Astrocyte (in vitro differentiated cells and primary cell): ENCODE measurements at regions not wholly inside any gene's neighbourhood (a gene's known extent, or its start where the extent isn't known, plus 50 kb on each side); places are given as distances from the start of the nearest gene placed in this dataset.
A peak's percentile ranks its signal among the peaks of the same experiment; 100 is the strongest.

Experiments used
- DNase-seq: peaks from one replicate; pipeline ENCODE4 v3.0.0-alpha.2; 2010; ENCODE audit warnings: low read depth
- FAIRE-seq: peaks from 2 replicates; lab custom pipeline; 2011; peaks lifted over from hg19 to GRCh38; lab: Jason Lieb, UNC
- H2AFZ ChIP-seq: 2 replicates; pipeline ENCODE4 v1.6.0; 2012; ENCODE audit warnings: low read depth, low read length, inconsistent platforms
- H3K27ac ChIP-seq: 2 replicates; pipeline ENCODE4 v1.5.1; 2011; ENCODE audit warnings: low read depth, low read length, inconsistent platforms
- H3K27me3 ChIP-seq: 2 replicates; pipeline ENCODE4 v1.6.0; 2011; ENCODE audit warnings: low read length, inconsistent platforms; ENCODE audit not compliant: insufficient read depth
- H3K36me3 ChIP-seq: 2 replicates; pipeline ENCODE4 v1.5.1; 2011; ENCODE audit warnings: low read length, inconsistent platforms; ENCODE audit not compliant: insufficient read depth
- H3K4me1 ChIP-seq: 2 replicates; pipeline ENCODE4 v1.5.1; 2011; ENCODE audit warnings: low read length, inconsistent platforms; ENCODE audit not compliant: insufficient read depth
- H3K4me2 ChIP-seq: 2 replicates; pipeline ENCODE4 v1.6.0; 2012; ENCODE audit warnings: low read length, inconsistent platforms
- H3K4me3 ChIP-seq: 2 replicates; pipeline ENCODE4 v1.5.1; 2011; ENCODE audit warnings: low read depth, mild to moderate bottlenecking, low read length, inconsistent platforms; ENCODE audit not compliant: insufficient read depth
- H3K79me2 ChIP-seq: 2 replicates; pipeline ENCODE4 v1.6.0; 2012; ENCODE audit warnings: mild to moderate bottlenecking, low read length, inconsistent platforms; ENCODE audit not compliant: insufficient read depth
- H3K9ac ChIP-seq: 2 replicates; pipeline ENCODE4 v1.6.0; 2012; ENCODE audit warnings: mild to moderate bottlenecking, low read length, inconsistent platforms
- H3K9me3 ChIP-seq: 2 replicates; pipeline ENCODE4 v1.5.1; 2012; ENCODE audit warnings: low read depth, mild to moderate bottlenecking, low read length, inconsistent platforms; ENCODE audit not compliant: insufficient read depth
- H4K20me1 ChIP-seq: 2 replicates; pipeline ENCODE4 v1.6.0; 2012; ENCODE audit warnings: low read length, inconsistent platforms; ENCODE audit not compliant: insufficient read depth
- H3K27ac Mint-ChIP-seq: one replicate; pipeline ENCODE4 v1.8.0; 2021; ENCODE audit warnings: mild to moderate bottlenecking, mixed read lengths; ENCODE audit not compliant: unreplicated experiment
- H3K27me3 Mint-ChIP-seq: one replicate; pipeline ENCODE4 v1.8.0; 2021; ENCODE audit warnings: low read depth, mixed read lengths; ENCODE audit not compliant: unreplicated experiment
- H3K36me3 Mint-ChIP-seq: one replicate; pipeline ENCODE4 v1.8.0; 2021; ENCODE audit warnings: low read depth, mixed read lengths; ENCODE audit not compliant: unreplicated experiment
- H3K4me1 Mint-ChIP-seq: one replicate; pipeline ENCODE4 v1.8.0; 2021; ENCODE audit warnings: low read depth, mixed read lengths; ENCODE audit not compliant: unreplicated experiment
- H3K4me3 Mint-ChIP-seq: one replicate; pipeline ENCODE4 v1.8.0; 2021; ENCODE audit warnings: mild to moderate bottlenecking, moderate library complexity, mixed read lengths; ENCODE audit not compliant: unreplicated experiment
- H3K9me3 Mint-ChIP-seq: one replicate; pipeline ENCODE4 v1.8.0; 2021; ENCODE audit warnings: mild to moderate bottlenecking, mixed read lengths; ENCODE audit not compliant: unreplicated experiment
- CTCF ChIP-seq: IDR thresholded peaks from 2 replicates; pipeline ENCODE4 v1.5.1; 2011; ENCODE audit warnings: low read depth, mild to moderate bottlenecking, inconsistent platforms, low read length, moderate library complexity; ENCODE audit not compliant: insufficient read depth
- EZH2 ChIP-seq: IDR thresholded peaks from 2 replicates; pipeline ENCODE4 v1.6.1; 2012; ENCODE audit warnings: mild to moderate bottlenecking, low read length, inconsistent platforms; ENCODE audit not compliant: insufficient read depth

GRCh38 chr1:201683397-201683796, 144.5 kb downstream of the NAV1 start:
- Histone ChIP-seq H3K27ac (no peak overlapping the region), H2AFZ (no peak overlapping the region), H3K4me3 (no peak overlapping the region), H3K9ac (no peak overlapping the region), H3K36me3 (peaks cover 2% of the 10 kb centered on the region), H3K79me2 (peaks cover 89% of the 10 kb centered on the region), H3K4me2 (no peak overlapping the region), H3K4me1 (peaks cover 7% of the 10 kb centered on the region), H4K20me1 (peaks cover 90% of the 10 kb centered on the region), H3K9me3 (no peaks in the 10 kb centered on the region), H3K27me3 (no peaks in the 10 kb centered on the region)
- no peaks in the 10 kb centered on the region for H3K27me3 Mint-ChIP-seq
- peaks cover 6% of the 10 kb centered on the region for H3K9me3 Mint-ChIP-seq
- no peak for DNase-seq
- TF ChIP-seq CTCF (no peak), EZH2 (no peak)
- H3K4me3 Mint-ChIP-seq, result no peak overlapping the region
- H3K4me1 Mint-ChIP-seq, result peaks cover 26% of the 10 kb centered on the region
- FAIRE-seq, result no peak
- no peak overlapping the region for H3K27ac Mint-ChIP-seq
- H3K36me3 Mint-ChIP-seq, result peaks cover 11% of the 10 kb centered on the region

GRCh38 chr1:201685485-201685884, 143.5 kb upstream of the IPO9 start:
- Mint-ChIP-seq H3K4me3 (no peak overlapping the region), H3K27ac (no peak overlapping the region), H3K36me3 (peaks cover 10% of the 10 kb centered on the region), H3K4me1 (peaks cover 21% of the 10 kb centered on the region), H3K9me3 (peaks cover 3% of the 10 kb centered on the region), H3K27me3 (no peaks in the 10 kb centered on the region)
- DNase-seq, result no peak
- Histone ChIP-seq H2AFZ (no peak overlapping the region), H3K9me3 (no peaks in the 10 kb centered on the region), H3K9ac (no peak overlapping the region), H3K36me3 (peaks cover 2% of the 10 kb centered on the region), H3K27ac (no peak overlapping the region), H3K4me2 (no peak overlapping the region), H3K4me3 (no peak overlapping the region), H3K79me2 (peaks cover 88% of the 10 kb centered on the region), H3K4me1 (no peaks in the 10 kb centered on the region), H3K27me3 (no peaks in the 10 kb centered on the region), H4K20me1 (peaks cover 90% of the 10 kb centered on the region)
- FAIRE-seq, result no peak
- TF ChIP-seq EZH2 (no peak), CTCF (no peak)

GRCh38 chr1:201686714-201687455, 142.1 kb upstream of the IPO9 start:
- H3K4me1 Mint-ChIP-seq, result peaks cover 18% of the 10 kb centered on the region
- TF ChIP-seq EZH2, result no peak
- DNase-seq, result no peak

More at GRCh38 chr1:201686714-201687455, 142.1 kb upstream of the IPO9 start:
- Histone ChIP-seq H3K9me3 (no peaks in the 10 kb centered on the region), H3K27me3 (no peaks in the 10 kb centered on the region), H3K79me2 (peaks cover 91% of the 10 kb centered on the region), H3K4me3 (no peak overlapping the region), H3K27ac (no peak overlapping the region), H3K4me2 (no peak overlapping the region), H3K36me3 (no peaks in the 10 kb centered on the region), H4K20me1 (peaks cover 92% of the 10 kb centered on the region), H3K4me1 (no peaks in the 10 kb centered on the region), H2AFZ (no peak overlapping the region), H3K9ac (no peak overlapping the region)
- Mint-ChIP-seq H3K27ac (no peak overlapping the region), H3K36me3 (peaks cover 6% of the 10 kb centered on the region), H3K27me3 (no peaks in the 10 kb centered on the region), H3K4me3 (peak overlapping the region; percentile 20), H3K9me3 (peaks cover 2% of the 10 kb centered on the region)
- FAIRE-seq, result no peak
